ENCODE measurements at regions not wholly inside any gene's neighbourhood (a gene's known extent, or its start where the extent isn't known, plus 50 kb on each side); places are given as distances from the start of the nearest gene placed in this dataset.
"Not testable (repeated sequence)": the region's sequence is repeated elsewhere in the genome, so short reads cannot be mapped to it uniquely, and the experiment has no call there.

DNA sequence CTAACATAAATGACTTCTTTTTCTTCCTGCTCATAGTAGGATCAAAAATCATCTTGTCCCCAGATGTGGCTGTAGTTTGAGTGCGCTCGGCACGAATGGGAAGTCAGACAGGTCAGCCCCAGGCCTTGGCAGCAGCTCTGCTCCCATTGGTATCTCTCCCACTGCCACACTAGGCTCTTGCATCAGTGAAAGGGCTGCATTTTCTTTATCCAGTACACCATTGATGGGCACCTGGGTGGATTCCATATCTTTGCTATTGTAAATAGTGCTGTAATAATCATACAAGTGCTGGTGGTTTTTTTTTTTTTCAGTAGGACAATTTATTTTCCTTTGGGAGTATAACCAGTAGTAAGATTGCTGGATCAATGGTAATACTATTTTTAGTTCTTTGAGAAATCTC, 865.5 kb downstream of the CCDC85A start:
- Histone ChIP-seq H3K36me3 (ENCODE audit: control insufficient read depth, insufficient read depth, low read length) (no peaks in the 10 kb centered on the region), H3K4me3 (ENCODE audit: extremely low read depth, insufficient read depth, low read length, poor library complexity, severe bottlenecking) (no peak overlapping the region), H3K9me3 (ENCODE audit: control insufficient read depth, low read length) (no peaks in the 10 kb centered on the region), H3K27ac (ENCODE audit: low read depth, low read length, severe bottlenecking) (no peak overlapping the region), H3K4me1 (ENCODE audit: control insufficient read depth, insufficient read depth, low read length, poor library complexity, severe bottlenecking) (no peaks in the 10 kb centered on the region)
- WGBS, 2 experiments (ENCODE audit: insufficient coverage in 2 of 2) = 90 to 100% methylated on average over 3 of the region's 3 CpGs

- WGBS, 2 experiments (ENCODE audit: insufficient coverage in 2 of 2) = no CpG with 5 or more reads among the region's 3 CpGs
- Histone ChIP-seq H3K4me3 (ENCODE audit: extremely low read depth, insufficient read depth, low read length, poor library complexity, severe bottlenecking) (no peak overlapping the region), H3K4me1 (ENCODE audit: control insufficient read depth, insufficient read depth, low read length, poor library complexity, severe bottlenecking) (no peaks in the 10 kb centered on the region), H3K36me3 (ENCODE audit: control insufficient read depth, insufficient read depth, low read length) (no peaks in the 10 kb centered on the region), H3K27ac (ENCODE audit: low read depth, low read length, severe bottlenecking) (no peak overlapping the region), H3K9me3 (ENCODE audit: control insufficient read depth, low read length) (no peaks in the 10 kb centered on the region)
These were observed 866.2 kb downstream of the CCDC85A start for GRCh38 chr2:57050007-57050406.

GRCh38 chr2:57066301-57066700, 882.5 kb downstream of the CCDC85A start:
- WGBS, 2 experiments (ENCODE audit: insufficient coverage in 2 of 2) = no CpG with 5 or more reads among the region's 1 CpG
- not testable (repeated sequence) for H3K4me1 ChIP-seq (ENCODE audit: control insufficient read depth, insufficient read depth, low read length, poor library complexity, severe bottlenecking); H3K36me3 ChIP-seq (ENCODE audit: control insufficient read depth, insufficient read depth, low read length); H3K9me3 ChIP-seq (ENCODE audit: control insufficient read depth, low read length); H3K27ac ChIP-seq (ENCODE audit: low read depth, low read length, severe bottlenecking); H3K4me3 ChIP-seq (ENCODE audit: extremely low read depth, insufficient read depth, low read length, poor library complexity, severe bottlenecking)

DNA sequence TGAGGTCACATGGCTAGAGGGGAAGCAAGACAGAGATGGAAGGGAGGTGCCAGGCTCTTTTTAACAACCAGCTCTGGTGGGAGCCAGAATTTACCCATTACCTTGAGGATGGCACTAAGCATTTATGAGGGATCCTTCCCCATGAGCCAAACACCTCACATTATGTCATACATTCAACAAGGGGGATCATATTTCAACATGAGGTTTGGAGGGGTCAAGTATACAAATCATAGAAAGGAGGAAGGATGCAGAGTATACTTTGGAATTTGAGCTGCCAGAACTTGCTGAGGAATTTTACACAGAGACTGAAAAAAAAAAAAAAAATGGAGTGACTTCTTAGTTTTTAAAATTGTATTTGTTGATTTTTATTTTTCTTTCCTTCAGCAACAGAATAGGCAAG, 891.4 kb downstream of the CCDC85A start:
- no peaks in the 10 kb centered on the region for H3K9me3 ChIP-seq (ENCODE audit: control insufficient read depth, low read length)

DNA sequence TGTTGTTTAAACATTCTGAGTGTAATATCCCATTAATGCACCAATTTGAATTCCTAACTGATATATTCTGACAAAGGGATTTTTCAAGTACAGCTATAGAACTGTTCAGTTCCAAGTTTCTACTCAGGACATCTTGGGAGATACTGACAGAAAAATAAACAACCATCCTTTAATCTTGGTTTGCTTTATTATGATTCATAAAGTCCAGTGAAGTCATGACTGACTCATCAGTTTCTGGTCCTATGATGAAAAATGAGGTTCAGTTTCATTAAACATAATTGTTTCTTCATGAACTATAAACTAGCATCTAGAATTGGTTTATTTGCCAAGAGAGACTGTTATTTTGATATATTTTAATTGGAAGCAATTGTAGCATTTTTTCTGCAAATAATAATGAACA, 896.2 kb downstream of the CCDC85A start:
- Histone ChIP-seq H3K4me3 (ENCODE audit: extremely low read depth, insufficient read depth, low read length, poor library complexity, severe bottlenecking) (no peak overlapping the region), H3K9me3 (ENCODE audit: control insufficient read depth, low read length) (no peaks in the 10 kb centered on the region), H3K4me1 (ENCODE audit: control insufficient read depth, insufficient read depth, low read length, poor library complexity, severe bottlenecking) (no peaks in the 10 kb centered on the region), H3K27ac (ENCODE audit: low read depth, low read length, severe bottlenecking) (no peak overlapping the region), H3K36me3 (ENCODE audit: control insufficient read depth, insufficient read depth, low read length) (no peaks in the 10 kb centered on the region)

More for the DNA sequence above, 891.4 kb downstream of the CCDC85A start:
- Histone ChIP-seq H3K27ac (ENCODE audit: low read depth, low read length, severe bottlenecking) (no peak overlapping the region), H3K4me1 (ENCODE audit: control insufficient read depth, insufficient read depth, low read length, poor library complexity, severe bottlenecking) (no peaks in the 10 kb centered on the region), H3K36me3 (ENCODE audit: control insufficient read depth, insufficient read depth, low read length) (no peaks in the 10 kb centered on the region), H3K4me3 (ENCODE audit: extremely low read depth, insufficient read depth, low read length, poor library complexity, severe bottlenecking) (no peak overlapping the region)

GRCh38 chr2:57084697-57085281, 901.0 kb downstream of the CCDC85A start:
- no peak overlapping the region for H3K27ac ChIP-seq (ENCODE audit: low read depth, low read length, severe bottlenecking)
- WGBS, 2 experiments (ENCODE audit: insufficient coverage in 2 of 2) = 90% methylated on average over 15 to 19 of the region's 21 CpGs
- H3K4me3 ChIP-seq (ENCODE audit: extremely low read depth, insufficient read depth, low read length, poor library complexity, severe bottlenecking) = no peak overlapping the region

GRCh38 chr2:57093020-57093419, 909.2 kb downstream of the CCDC85A start:
- no peaks in the 10 kb centered on the region for H3K36me3 ChIP-seq (ENCODE audit: control insufficient read depth, insufficient read depth, low read length)
- H3K27ac ChIP-seq (ENCODE audit: low read depth, low read length, severe bottlenecking) = no peak overlapping the region
- H3K4me1 ChIP-seq (ENCODE audit: control insufficient read depth, insufficient read depth, low read length, poor library complexity, severe bottlenecking) = no peaks in the 10 kb centered on the region
- no peaks in the 10 kb centered on the region for H3K9me3 ChIP-seq (ENCODE audit: control insufficient read depth, low read length)
- no peak overlapping the region for H3K4me3 ChIP-seq (ENCODE audit: extremely low read depth, insufficient read depth, low read length, poor library complexity, severe bottlenecking)

More at GRCh38 chr2:57084697-57085281, 901.0 kb downstream of the CCDC85A start:
- no peaks in the 10 kb centered on the region for H3K36me3 ChIP-seq (ENCODE audit: control insufficient read depth, insufficient read depth, low read length)
- H3K4me1 ChIP-seq (ENCODE audit: control insufficient read depth, insufficient read depth, low read length, poor library complexity, severe bottlenecking) = no peaks in the 10 kb centered on the region
- no peaks in the 10 kb centered on the region for H3K9me3 ChIP-seq (ENCODE audit: control insufficient read depth, low read length)

- H3K4me1 ChIP-seq (ENCODE audit: control insufficient read depth, insufficient read depth, low read length, poor library complexity, severe bottlenecking) = no peaks in the 10 kb centered on the region
- H3K27ac ChIP-seq (ENCODE audit: low read depth, low read length, severe bottlenecking) = no peak overlapping the region
- no peaks in the 10 kb centered on the region for H3K36me3 ChIP-seq (ENCODE audit: control insufficient read depth, insufficient read depth, low read length)
- H3K4me3 ChIP-seq (ENCODE audit: extremely low read depth, insufficient read depth, low read length, poor library complexity, severe bottlenecking) = no peak overlapping the region
- H3K9me3 ChIP-seq (ENCODE audit: control insufficient read depth, low read length) = no peaks in the 10 kb centered on the region
- WGBS, 2 experiments (ENCODE audit: insufficient coverage in 2 of 2) = 80% methylated on average over 1 of the region's 1 CpG; no CpG with 5 or more reads in 1 of the 2 experiments
These were observed 914.1 kb downstream of the CCDC85A start for GRCh38 chr2:57097855-57098254.

- Histone ChIP-seq H3K27ac (ENCODE audit: low read depth, low read length, severe bottlenecking) (no peak overlapping the region), H3K36me3 (ENCODE audit: control insufficient read depth, insufficient read depth, low read length) (no peaks in the 10 kb centered on the region), H3K4me1 (ENCODE audit: control insufficient read depth, insufficient read depth, low read length, poor library complexity, severe bottlenecking) (no peaks in the 10 kb centered on the region), H3K9me3 (ENCODE audit: control insufficient read depth, low read length) (no peaks in the 10 kb centered on the region), H3K4me3 (ENCODE audit: extremely low read depth, insufficient read depth, low read length, poor library complexity, severe bottlenecking) (no peak overlapping the region)
These were observed 916.6 kb downstream of the CCDC85A start for GRCh38 chr2:57100436-57100835.

GRCh38 chr2:57105694-57106093, 921.9 kb downstream of the CCDC85A start:
- Histone ChIP-seq H3K36me3 (ENCODE audit: control insufficient read depth, insufficient read depth, low read length) (no peaks in the 10 kb centered on the region), H3K9me3 (ENCODE audit: control insufficient read depth, low read length) (no peaks in the 10 kb centered on the region), H3K27ac (ENCODE audit: low read depth, low read length, severe bottlenecking) (no peak overlapping the region), H3K4me1 (ENCODE audit: control insufficient read depth, insufficient read depth, low read length, poor library complexity, severe bottlenecking) (no peaks in the 10 kb centered on the region), H3K4me3 (ENCODE audit: extremely low read depth, insufficient read depth, low read length, poor library complexity, severe bottlenecking) (no peak overlapping the region)
- WGBS, 2 experiments (ENCODE audit: insufficient coverage in 2 of 2) = 90 to 92% methylated on average over 2 to 3 of the region's 4 CpGs

DNA sequence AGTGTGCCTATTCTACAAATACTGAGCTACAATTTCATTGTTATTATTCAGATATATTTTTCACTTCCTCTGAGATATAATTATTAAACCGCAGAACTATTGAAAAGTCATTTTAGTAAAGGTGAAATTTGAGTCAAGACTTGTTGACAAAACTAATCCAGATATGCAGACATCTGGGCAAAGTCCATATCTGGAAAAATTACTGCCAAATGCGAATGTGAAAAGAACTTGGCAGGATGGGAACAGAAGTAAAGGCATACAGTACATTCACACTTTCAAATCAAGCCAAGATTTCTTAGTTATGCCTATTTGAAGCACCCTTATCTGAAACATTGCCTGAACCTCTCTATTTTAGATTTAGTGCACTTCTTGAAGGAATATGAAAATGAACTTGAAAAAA, 923.6 kb downstream of the CCDC85A start:
- H3K36me3 ChIP-seq (ENCODE audit: control insufficient read depth, insufficient read depth, low read length) = no peaks in the 10 kb centered on the region
- 80% methylated on average over 1 of the region's 2 CpGs; no CpG with 5 or more reads in 1 of the 2 experiments for WGBS, 2 experiments (ENCODE audit: insufficient coverage in 2 of 2)
- H3K4me1 ChIP-seq (ENCODE audit: control insufficient read depth, insufficient read depth, low read length, poor library complexity, severe bottlenecking) = no peaks in the 10 kb centered on the region
- H3K9me3 ChIP-seq (ENCODE audit: control insufficient read depth, low read length) = no peaks in the 10 kb centered on the region
- no peak overlapping the region for H3K4me3 ChIP-seq (ENCODE audit: extremely low read depth, insufficient read depth, low read length, poor library complexity, severe bottlenecking)
- no peak overlapping the region for H3K27ac ChIP-seq (ENCODE audit: low read depth, low read length, severe bottlenecking)

GRCh38 chr2:57111531-57111930, 927.7 kb downstream of the CCDC85A start:
- Histone ChIP-seq H3K36me3 (ENCODE audit: control insufficient read depth, insufficient read depth, low read length) (no peaks in the 10 kb centered on the region), H3K9me3 (ENCODE audit: control insufficient read depth, low read length) (no peaks in the 10 kb centered on the region), H3K4me1 (ENCODE audit: control insufficient read depth, insufficient read depth, low read length, poor library complexity, severe bottlenecking) (no peaks in the 10 kb centered on the region), H3K27ac (ENCODE audit: low read depth, low read length, severe bottlenecking) (no peak overlapping the region), H3K4me3 (ENCODE audit: extremely low read depth, insufficient read depth, low read length, poor library complexity, severe bottlenecking) (no peak overlapping the region)
- WGBS, 2 experiments (ENCODE audit: insufficient coverage in 2 of 2) = no CpG with 5 or more reads among the region's 2 CpGs

Measured in mesodermal cell (in vitro differentiated cells).